IMR-90 (cell line): ENCODE measurements at regions not wholly inside any gene's neighbourhood (a gene's known extent, or its start where the extent isn't known, plus 50 kb on each side); places are given as distances from the start of the nearest gene placed in this dataset.

ENCODE experiments used
- ATAC-seq: fragments of 200-7000 bp; cut with Tn5 transposase; 2 replicates; pipeline ENCODE4 v1.9.1; 2020; ENCODE audit warnings: low read depth, mild to moderate bottlenecking, moderate library complexity
- BruUV-seq: library from RNA; stranded (reverse); fragments of 400-500 nt; replicated peaks from 2 replicates; lab custom pipeline; 2021; lab: Mats Ljungman, UMichigan
- CTCF ChIA-PET: fragments of 300-600 bp; formaldehyde crosslinking; extraction: SDS; loops from one replicate; lab custom pipeline; 2021; ENCODE audit warnings: antibody characterized with exemption; lab: Yijun Ruan, JAX
- POLR2A ChIA-PET: fragments of 300-600 bp; sonication (Branson Sonifier 250); formaldehyde crosslinking; loops from one replicate; lab custom pipeline; 2022; ENCODE audit warnings: antibody characterized with exemption; ENCODE audit not compliant: unreplicated experiment; lab: Charles Lee
- DNase-seq: peaks from one replicate; pipeline ENCODE4 v3.0.0; 2013
- H2AFZ ChIP-seq: replicated peaks from 2 replicates; pipeline ENCODE3; 2013; ENCODE audit warnings: low read length, mild to moderate bottlenecking; ENCODE audit not compliant: poor library complexity
- H2AK5ac ChIP-seq: 2 replicates; pipeline ENCODE4 v1.6.1; 2013; ENCODE audit warnings: low read depth, low read length, inconsistent platforms
- H2AK9ac ChIP-seq: replicated peaks from 2 replicates; pipeline ENCODE3; 2013; ENCODE audit warnings: mild to moderate bottlenecking, low read depth, low read length, moderate library complexity; ENCODE audit not compliant: poor library complexity
- H2BK120ac ChIP-seq: 2 replicates; pipeline ENCODE4 v1.6.1; 2013; ENCODE audit warnings: low read depth, low read length, inconsistent platforms
- H2BK15ac ChIP-seq: 3 replicates; pipeline ENCODE4 v1.6.1; 2013; ENCODE audit warnings: low read depth, low read length, inconsistent platforms
- H2BK20ac ChIP-seq: 2 replicates; pipeline ENCODE4 v1.6.1; 2013; ENCODE audit warnings: low read depth, mild to moderate bottlenecking, inconsistent platforms, low read length, moderate library complexity
- H2BK5ac ChIP-seq: 2 replicates; pipeline ENCODE4 v1.6.1; 2013; ENCODE audit warnings: mild to moderate bottlenecking, low read depth, low read length, inconsistent platforms; ENCODE audit not compliant: poor library complexity, severe bottlenecking
- H3K14ac ChIP-seq: replicated peaks from 2 replicates; pipeline ENCODE4 v1.6.1; 2013; ENCODE audit warnings: low read depth, low read length, inconsistent platforms
- H3K18ac ChIP-seq: 2 replicates; pipeline ENCODE4 v1.6.1; 2013; ENCODE audit warnings: low read depth, low read length, control low read depth
- H3K23ac ChIP-seq: 2 replicates; pipeline ENCODE4 v1.6.1; 2013; ENCODE audit warnings: low read depth, low read length, inconsistent platforms
- H3K27ac ChIP-seq: 2 replicates; pipeline ENCODE4 v1.5.1; 2013; ENCODE audit warnings: mild to moderate bottlenecking, control low read depth, low read length; ENCODE audit not compliant: insufficient read depth
- H3K27me3 ChIP-seq: 2 replicates; pipeline ENCODE4 v1.6.1; 2013; ENCODE audit warnings: low read length; ENCODE audit not compliant: control insufficient read depth, insufficient read depth
- H3K36me3 ChIP-seq: 2 replicates; pipeline ENCODE4 v1.6.1; 2013; ENCODE audit warnings: low read length, mixed read lengths; ENCODE audit not compliant: control insufficient read depth, insufficient read depth
- H3K4ac ChIP-seq: 2 replicates; pipeline ENCODE4 v1.6.1; 2013; ENCODE audit warnings: low read depth, low read length, inconsistent platforms
- H3K4me1 ChIP-seq: 2 replicates; pipeline ENCODE4 v1.6.1; 2013; ENCODE audit warnings: low read length, mixed read lengths; ENCODE audit not compliant: control insufficient read depth, insufficient read depth
- H3K4me2 ChIP-seq: 2 replicates; pipeline ENCODE4 v1.6.1; 2013; ENCODE audit warnings: low read depth, mild to moderate bottlenecking, control low read depth, low read length, moderate library complexity
- H3K4me3 ChIP-seq: 2 replicates; pipeline ENCODE4 v1.5.1; 2013; ENCODE audit warnings: low read depth, mild to moderate bottlenecking, control low read depth, low read length, moderate library complexity; ENCODE audit not compliant: insufficient read depth
- H3K56ac ChIP-seq: 2 replicates; pipeline ENCODE4 v1.6.1; 2013; ENCODE audit warnings: low read length, inconsistent platforms; ENCODE audit not compliant: insufficient read depth; ENCODE audit errors: extremely low read depth
- H3K79me1 ChIP-seq, 2 experiments: 2 replicates each; pipeline ENCODE4 v1.6.1; 2013; ENCODE audit warnings: low read length in 2 of 2, inconsistent platforms in 1 of 2, low read depth in 1 of 2
- H3K9ac ChIP-seq: 2 replicates; pipeline ENCODE4 v1.6.1; 2013; ENCODE audit warnings: low read depth, low read length, control low read depth
- H3K9me1 ChIP-seq: 2 replicates; pipeline ENCODE4 v1.6.1; 2013; ENCODE audit warnings: low read length, inconsistent platforms; ENCODE audit not compliant: insufficient read depth
- H3K9me3 ChIP-seq: 2 replicates; pipeline ENCODE4 v1.6.1; 2013; ENCODE audit warnings: low read length; ENCODE audit not compliant: control insufficient read depth, insufficient read depth
- H4K20me1 ChIP-seq: 2 replicates; pipeline ENCODE4 v1.6.1; 2013; ENCODE audit warnings: low read length, inconsistent platforms; ENCODE audit not compliant: insufficient read depth
- H4K5ac ChIP-seq: 2 replicates; pipeline ENCODE4 v1.6.1; 2013; ENCODE audit warnings: mild to moderate bottlenecking, low read depth, low read length, control low read depth
- H4K8ac ChIP-seq, 2 experiments: 2 replicates each; pipeline ENCODE4 v1.6.1; 2013; ENCODE audit warnings: low read depth in 2 of 2, low read length in 2 of 2, control low read depth in 1 of 2, inconsistent platforms in 1 of 2
- H4K91ac ChIP-seq: 2 replicates; pipeline ENCODE4 v1.6.1; 2013; ENCODE audit warnings: low read depth, low read length, inconsistent platforms; ENCODE audit not compliant: insufficient read depth
- BHLHE40 ChIP-seq: fragments of 150-350 bp; IDR thresholded peaks from 2 replicates; pipeline ENCODE4 v1.6.1; 2016; ENCODE audit warnings: mild to moderate bottlenecking, low read depth, low read length
- CEBPB ChIP-seq: IDR thresholded peaks from 2 replicates; pipeline ENCODE4 v1.6.1; 2012; ENCODE audit warnings: low read depth, low read length, improper control_type of control experiment
- CHD1 ChIP-seq: IDR thresholded peaks from 2 replicates; pipeline ENCODE4 v1.6.1; 2012; ENCODE audit warnings: low read depth, low read length, improper control_type of control experiment
- CTCF ChIP-seq: conservative IDR thresholded peaks from 2 replicates; pipeline ENCODE4 v1.5.1; 2012; ENCODE audit warnings: mild to moderate bottlenecking, low read depth, low read length, improper control_type of control experiment
- ELK1 ChIP-seq: fragments of 150-350 bp; IDR thresholded peaks from 2 replicates; pipeline ENCODE4 v1.6.1; 2016; ENCODE audit warnings: low read depth, mild to moderate bottlenecking, low read length, moderate library complexity, borderline replicate concordance
- MAZ ChIP-seq: IDR thresholded peaks from 2 replicates; pipeline ENCODE4 v1.6.1; 2012; ENCODE audit warnings: low read depth, mild to moderate bottlenecking, low read length, improper control_type of control experiment, moderate library complexity, borderline replicate concordance
- MXI1 ChIP-seq: IDR thresholded peaks from 2 replicates; pipeline ENCODE4 v1.6.1; 2012; ENCODE audit warnings: low read depth, mild to moderate bottlenecking, low read length, moderate library complexity, borderline replicate concordance
- POLR2A ChIP-seq: IDR thresholded peaks from 2 replicates; pipeline ENCODE4 v1.6.1; 2012; ENCODE audit warnings: mild to moderate bottlenecking, low read depth, low read length
- RAD21 ChIP-seq: IDR thresholded peaks from 2 replicates; pipeline ENCODE4 v1.6.1; 2012; ENCODE audit warnings: low read length, improper control_type of control experiment
- RCOR1 ChIP-seq: IDR thresholded peaks from 2 replicates; pipeline ENCODE4 v1.6.1; 2012; ENCODE audit warnings: mild to moderate bottlenecking, low read length, improper control_type of control experiment; ENCODE audit not compliant: insufficient replicate concordance
- SMC3 ChIP-seq: fragments of 150-350 bp; IDR thresholded peaks from 2 replicates; pipeline ENCODE4 v1.6.1; 2016; ENCODE audit warnings: low read depth, mild to moderate bottlenecking, antibody characterized with exemption, low read length, moderate library complexity
- USF2 ChIP-seq: fragments of 150-350 bp; IDR thresholded peaks from 2 replicates; pipeline ENCODE4 v1.6.1; 2017; ENCODE audit warnings: mild to moderate bottlenecking, antibody characterized with exemption, low read length, low read depth
- WGBS, 2 experiments: methylation state at CpG; one replicate each; pipeline versions ENCODE4 v1.1.5 to v1.1.7; 2013; ENCODE audit warnings: missing lambda C conversion rate in 2 of 2; ENCODE audit not compliant: insufficient read length in 1 of 2; ENCODE audit errors: extremely low coverage in 2 of 2; 5-methylcytosine and 5-hydroxymethylcytosine counted together
- dilution Hi-C: fragments of 300-500 bp; cut with HindIII; formaldehyde crosslinking; loops from one replicate; pipeline ENCODE4 v1.14.3; 2018; ENCODE audit warnings: low sequenced_read_pairs; ENCODE audit not compliant: unreplicated experiment
- in situ Hi-C: fragments of 300-500 bp; cut with MboI; formaldehyde crosslinking; loops from 3 replicates; pipeline ENCODE4 v1.14.3; 2019; ENCODE audit warnings: low sequenced_read_pairs, inconsistent platforms, mixed read lengths
- intact Hi-C: fragments of 100-400 bp; cut with micrococcal nuclease; formaldehyde crosslinking; loops from 2 replicates; pipeline ENCODE4 v1.10.0; 2022

- Histone ChIP-seq H4K20me1 (no peaks in the 10 kb centered on the region), H3K23ac (no peak overlapping the region), H2BK120ac (no peak overlapping the region), H3K18ac (no peak overlapping the region), H3K4me1 (no peaks in the 10 kb centered on the region), H2BK20ac (no peak overlapping the region), H3K79me1 (no peaks in the 10 kb centered on the region), H4K5ac (no peak overlapping the region), H4K8ac (no peak overlapping the region), H2BK5ac (no peak overlapping the region), H3K9me1 (no peaks in the 10 kb centered on the region), H2AK9ac (no peak overlapping the region), H3K56ac (no peak overlapping the region), H3K27ac (no peak overlapping the region), H3K36me3 (no peaks in the 10 kb centered on the region), H2AFZ (no peak overlapping the region), H2AK5ac (no peak overlapping the region), H4K91ac (no peak overlapping the region), H2BK15ac (no peak overlapping the region), H3K4ac (no peak overlapping the region), H3K27me3 (no peaks in the 10 kb centered on the region), H3K4me3 (no peak overlapping the region), H3K14ac (no peak overlapping the region), H3K4me2 (no peak overlapping the region), H3K9me3 (no peaks in the 10 kb centered on the region), H3K9ac (no peak overlapping the region)
- CTCF ChIA-PET: no interaction called here
- ATAC-seq: no peak
- intact Hi-C loops: no loop called here
- POLR2A ChIA-PET: no interaction called here
- no TSS peak for BruUV-seq
- no CpG with 5 or more reads among the region's 1 CpG for WGBS, 2 experiments
- no peak for TF ChIP-seq SMC3
- no peak for TF ChIP-seq POLR2A
- TF ChIP-seq CEBPB: no peak
- no peak for TF ChIP-seq CTCF
- no peak for TF ChIP-seq MXI1
- no peak for TF ChIP-seq RCOR1
- no peak for TF ChIP-seq USF2
- no peak for TF ChIP-seq MAZ
- TF ChIP-seq BHLHE40: no peak
- no peak for TF ChIP-seq ELK1
- TF ChIP-seq CHD1: no peak
- no peak for TF ChIP-seq RAD21
- DNase-seq: no peak
- dilution Hi-C loops: no loop called here
- in situ Hi-C loops: no loop called here
Measured at GRCh38 chr5:28666110-28666509, 1627.7 kb upstream of the CDH9 start.
